ENCODE measurements at regions not wholly inside any gene's neighbourhood (a gene's known extent, or its start where the extent isn't known, plus 50 kb on each side); places are given as distances from the start of the nearest gene placed in this dataset.

- Histone ChIP-seq H3K4me2 (no peak overlapping the region), H3K4me3 (no peak overlapping the region), H3K9me2 (ENCODE audit: insufficient read depth) (no peaks in the 10 kb centered on the region; the same call in 1 of the 2 replicates), H3K27me3 (ENCODE audit: insufficient read depth, low read depth) (no peaks in the 10 kb centered on the region), H3K36me3 (ENCODE audit: low read depth) (no peaks in the 10 kb centered on the region), H2AFZ (no peak overlapping the region; the same call in 1 of the 2 replicates), H3K9me3 (ENCODE audit: insufficient read depth, low read depth) (no peaks in the 10 kb centered on the region), H4K20me1 (ENCODE audit: insufficient read depth) (no peaks in the 10 kb centered on the region), H3K27ac (no peak overlapping the region), H3F3A (ENCODE audit: insufficient read depth, low read depth) (no peaks in the 10 kb centered on the region), H3K79me2 (ENCODE audit: low read depth) (no peaks in the 10 kb centered on the region), H3K4me1 (replicated peaks; ENCODE audit: insufficient read depth) (no peaks in the 10 kb centered on the region)
- BruUV-seq (replicated peaks), result no TSS peak
- DNase-seq, result no peak
- POLR2A ChIA-PET (ENCODE audit: unreplicated experiment), result no interaction called here
- intact Hi-C loops (cut with micrococcal nuclease; ENCODE audit: unreplicated experiment), result no loop called here
- CTCF ChIA-PET, result no interaction called here
- TF ChIP-seq CTCF (conservative IDR thresholded peaks at IDR 0.05) (no peak), EZH2 (IDR thresholded peaks at IDR 0.05; ENCODE audit: low read depth) (no peak)
Measured at GRCh38 chr3:193078996-193079753, 161.5 kb upstream of the MB21D2 start.

GRCh38 chr3:193080821-193081365 lies 160.1 kb upstream of the PLAAT1 start:
- no TSS peak for BruUV-seq (replicated peaks)
- H3K36me3 ChIP-seq (ENCODE audit: low read depth), result no peaks in the 10 kb centered on the region
- ChIA-PET POLR2A (ENCODE audit: unreplicated experiment) (no interaction called here), CTCF (interaction anchor here (0.6 kb wide), 1 partner anchor 53 kb away, joined by 3 read pairs; no protein-coding TSS in a partner anchor)
- no peak overlapping the region for H3K4me2 ChIP-seq
- no peaks in the 10 kb centered on the region for H3K79me2 ChIP-seq (ENCODE audit: low read depth)
- intact Hi-C loops (cut with micrococcal nuclease; ENCODE audit: unreplicated experiment), result no loop called here
- H3K27me3 ChIP-seq (ENCODE audit: insufficient read depth, low read depth), result no peaks in the 10 kb centered on the region
- H3K9me2 ChIP-seq (ENCODE audit: insufficient read depth), result no peaks in the 10 kb centered on the region
- no peak overlapping the region for H2AFZ ChIP-seq
- no peaks in the 10 kb centered on the region for H4K20me1 ChIP-seq (ENCODE audit: insufficient read depth)
- no peaks in the 10 kb centered on the region for H3K9me3 ChIP-seq (ENCODE audit: insufficient read depth, low read depth)
- H3F3A ChIP-seq (ENCODE audit: insufficient read depth, low read depth), result no peaks in the 10 kb centered on the region
- DNase-seq, result no peak
- H3K27ac ChIP-seq, result no peak overlapping the region
- TF ChIP-seq EZH2 (IDR thresholded peaks at IDR 0.05; ENCODE audit: low read depth) (no peak), CTCF (conservative IDR thresholded peaks at IDR 0.05) (no peak)
- H3K4me3 ChIP-seq, result no peak overlapping the region
- no peaks in the 10 kb centered on the region for H3K4me1 ChIP-seq (replicated peaks; ENCODE audit: insufficient read depth)

GRCh38 chr3:193085655-193086054 lies 155.4 kb upstream of the PLAAT1 start:
- H3K4me3 ChIP-seq, result no peak overlapping the region
- intact Hi-C loops (cut with micrococcal nuclease; ENCODE audit: unreplicated experiment), result no loop called here
- BruUV-seq (replicated peaks), result no TSS peak
- no peak overlapping the region for H3K27ac ChIP-seq
- H3K36me3 ChIP-seq (ENCODE audit: low read depth), result no peaks in the 10 kb centered on the region
- H3K4me1 ChIP-seq (replicated peaks; ENCODE audit: insufficient read depth), result no peaks in the 10 kb centered on the region
- H3K9me2 ChIP-seq (ENCODE audit: insufficient read depth), result no peaks in the 10 kb centered on the region
- H3K27me3 ChIP-seq (ENCODE audit: insufficient read depth, low read depth), result no peaks in the 10 kb centered on the region
- no peak overlapping the region for H2AFZ ChIP-seq
- DNase-seq, result no peak
- H3K79me2 ChIP-seq (ENCODE audit: low read depth), result no peaks in the 10 kb centered on the region
- ChIA-PET CTCF (no interaction called here), POLR2A (ENCODE audit: unreplicated experiment) (no interaction called here)
- H3F3A ChIP-seq (ENCODE audit: insufficient read depth, low read depth), result no peaks in the 10 kb centered on the region
- no peak for TF ChIP-seq EZH2 (IDR thresholded peaks at IDR 0.05; ENCODE audit: low read depth)
- no peak for TF ChIP-seq CTCF (conservative IDR thresholded peaks at IDR 0.05)
- no peak overlapping the region for H3K4me2 ChIP-seq
- H4K20me1 ChIP-seq (ENCODE audit: insufficient read depth), result no peaks in the 10 kb centered on the region
- no peaks in the 10 kb centered on the region for H3K9me3 ChIP-seq (ENCODE audit: insufficient read depth, low read depth)

All from PC-9 (cell line).